Lower leg skin (tissue), 4 donors: ENCODE measurements at regions not wholly inside any gene's neighbourhood (a gene's known extent, or its start where the extent isn't known, plus 50 kb on each side); places are given as distances from the start of the nearest gene placed in this dataset.

Experiments used
- DNase-seq, 2 donors: peaks; one replicate each; pipeline ENCODE4 v3.0.0-alpha.2; 2019; ENCODE audit warnings: low spot score in 2 of 2
- H3K4me3 ChIP-seq: fragments of 200-600 bp; sonication (generic); 2 replicates; pipeline ENCODE4 v1.5.1; 2017; ENCODE audit warnings: mild to moderate bottlenecking, low read depth; ENCODE audit not compliant: poor library complexity, severe bottlenecking
- CTCF ChIP-seq, 3 donors: fragments of 450-650 bp; IDR thresholded peaks; one replicate each; pipeline ENCODE4 v1.5.1; 2016; ENCODE audit warnings: antibody characterized with exemption in 3 of 3, mild to moderate bottlenecking in 3 of 3, moderate library complexity in 2 of 3
- POLR2A ChIP-seq, 2 donors: fragments of 450-650 bp; IDR thresholded peaks; one replicate each; pipeline ENCODE4 v1.6.1; 2016 to 2017; ENCODE audit warnings: antibody characterized with exemption in 2 of 2, mild to moderate bottlenecking in 1 of 2, moderate library complexity in 1 of 2
- WGBS, 2 donors: methylation state at CpG; one replicate each; pipeline ENCODE4 v1.1.5; 2018; 5-methylcytosine and 5-hydroxymethylcytosine counted together
- intact Hi-C: fragments of 100-400 bp; cut with DNase I; formaldehyde crosslinking; loops from one replicate; pipeline ENCODE4 v1.15.0; 2023; ENCODE audit warnings: low total_unique reads

GRCh38 chr3:189561256-189561655, 69.9 kb upstream of the TP63 start:
- no peak for DNase-seq
- intact Hi-C loops = no loop called here
- TF ChIP-seq CTCF (IDR thresholded peaks at IDR 0.05) (no peak), POLR2A (IDR thresholded peaks at IDR 0.05) (no peak)
- 89 to 90% methylated on average over 2 of the region's 2 CpGs for WGBS, 2 donors
- H3K4me3 ChIP-seq = no peak overlapping the region

GRCh38 chr3:189563853-189564563, 67.2 kb upstream of the TP63 start:
- no peak for DNase-seq
- no peak overlapping the region for H3K4me3 ChIP-seq
- 43 to 60% methylated on average over 6 of the region's 6 CpGs for WGBS, 2 donors
- intact Hi-C loops = no loop called here
- TF ChIP-seq CTCF (IDR thresholded peaks at IDR 0.05) = no peak
- no peak for TF ChIP-seq POLR2A (IDR thresholded peaks at IDR 0.05)

GRCh38 chr3:189566550-189567130, 64.5 kb upstream of the TP63 start:
- no peak overlapping the region for H3K4me3 ChIP-seq
- intact Hi-C loops = no loop called here
- no peak for TF ChIP-seq POLR2A (IDR thresholded peaks at IDR 0.05)
- 61 to 76% methylated on average over 2 of the region's 2 CpGs for WGBS, 2 donors
- no peak for DNase-seq

- intact Hi-C loops = no loop called here
- DNase-seq = no peak
- 88 to 89% methylated on average over 2 of the region's 2 CpGs for WGBS, 2 donors
- TF ChIP-seq CTCF (IDR thresholded peaks at IDR 0.05) (no peak), POLR2A (IDR thresholded peaks at IDR 0.05) (no peak)
- no peak overlapping the region for H3K4me3 ChIP-seq
Measured at GRCh38 chr3:189567322-189567721, 63.9 kb upstream of the TP63 start.

GRCh38 chr3:189567766-189568420, 63.3 kb upstream of the TP63 start:
- intact Hi-C loops = no loop called here
- 79 to 85% methylated on average over 3 of the region's 3 CpGs for WGBS, 2 donors
- no peak for DNase-seq
- no peak overlapping the region for H3K4me3 ChIP-seq
- TF ChIP-seq POLR2A (IDR thresholded peaks at IDR 0.05) (no peak), CTCF (IDR thresholded peaks at IDR 0.05) (no peak)

GRCh38 chr3:189568961-189569360, 62.2 kb upstream of the TP63 start:
- WGBS, 2 donors = 75 to 77% methylated on average over 4 of the region's 4 CpGs
- no peak for TF ChIP-seq CTCF (IDR thresholded peaks at IDR 0.05)
- TF ChIP-seq POLR2A (IDR thresholded peaks at IDR 0.05) = no peak
- DNase-seq = no peak
- no peak overlapping the region for H3K4me3 ChIP-seq
- intact Hi-C loops = no loop called here
